ENCODE measurements at regions not wholly inside any gene's neighbourhood (a gene's known extent, or its start where the extent isn't known, plus 50 kb on each side); places are given as distances from the start of the nearest gene placed in this dataset.

GRCh38 chr7:125279961-125280360, 350.3 kb upstream of the POT1 start:
- TF ChIP-seq CTCF (IDR thresholded peaks at IDR 0.05), result no peak
- TF ChIP-seq POLR2A (IDR thresholded peaks at IDR 0.05), result no peak

All from testis (tissue), 2 donors.